Esophagus mucosa (tissue), 1 donor: ENCODE measurements at regions not wholly inside any gene's neighbourhood (a gene's known extent, or its start where the extent isn't known, plus 50 kb on each side); places are given as distances from the start of the nearest gene placed in this dataset.
A peak's percentile ranks its signal among the peaks of the same experiment; 100 is the strongest.
"Not testable (repeated sequence)": the region's sequence is repeated elsewhere in the genome, so short reads cannot be mapped to it uniquely, and the experiment has no call there.

Experiments
- ATAC-seq: fragments of 200-7000 bp; cut with Tn5 transposase; one replicate; pipeline ENCODE4 v1.9.1; 2020
- donor health status: DM: yes; HTN: yes; CAD: no.

- ATAC-seq = not testable (repeated sequence)
Observed at GRCh38 chr9:65393111-65393810, 108.3 kb upstream of the FOXD4L5 start.

- not testable (repeated sequence) for ATAC-seq
Observed at GRCh38 chr9:65392611-65393010, 107.6 kb upstream of the FOXD4L5 start.

DNA sequence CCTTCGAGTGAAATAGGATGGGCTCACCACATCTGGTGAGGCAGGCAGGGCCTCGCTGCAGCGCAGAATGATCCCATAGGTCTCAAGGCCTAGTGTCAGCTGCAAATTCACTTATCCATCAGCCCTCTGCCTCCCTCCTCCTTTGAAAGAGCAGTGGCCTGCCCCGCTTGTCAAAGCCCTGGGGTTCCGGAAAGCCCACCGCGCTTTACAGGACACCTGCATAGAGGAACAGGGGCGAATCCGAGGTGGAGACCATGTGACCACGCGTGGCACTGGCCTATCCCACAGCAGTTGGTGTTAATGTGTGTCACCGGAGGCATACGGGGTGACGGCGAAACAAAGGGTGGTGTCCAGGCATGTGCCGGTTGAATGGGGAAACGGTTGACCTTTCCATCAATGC, 104.7 kb upstream of the FOXD4L5 start:
- ATAC-seq = not testable (repeated sequence)

DNA sequence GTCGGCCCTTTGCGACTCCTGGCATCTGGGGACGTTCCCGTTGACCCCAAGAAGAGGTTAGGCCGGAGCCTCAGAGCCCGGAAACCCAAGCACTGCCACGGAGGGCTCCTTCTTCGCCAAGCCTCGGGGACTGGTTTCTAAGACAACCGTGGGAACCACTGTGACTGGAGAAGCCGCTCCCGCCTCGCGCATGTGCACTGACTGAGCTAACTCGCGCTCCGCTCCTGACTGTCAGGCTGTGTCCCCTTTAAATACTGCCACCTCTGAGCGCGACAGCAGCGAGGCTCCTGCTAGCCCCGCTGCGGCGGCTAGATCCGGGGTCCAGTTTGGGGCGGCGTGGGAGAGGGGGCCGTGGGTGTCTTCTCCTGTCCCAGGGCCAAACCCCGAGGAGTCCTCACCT, 104.2 kb upstream of the FOXD4L5 start:
- ATAC-seq = not testable (repeated sequence)

DNA sequence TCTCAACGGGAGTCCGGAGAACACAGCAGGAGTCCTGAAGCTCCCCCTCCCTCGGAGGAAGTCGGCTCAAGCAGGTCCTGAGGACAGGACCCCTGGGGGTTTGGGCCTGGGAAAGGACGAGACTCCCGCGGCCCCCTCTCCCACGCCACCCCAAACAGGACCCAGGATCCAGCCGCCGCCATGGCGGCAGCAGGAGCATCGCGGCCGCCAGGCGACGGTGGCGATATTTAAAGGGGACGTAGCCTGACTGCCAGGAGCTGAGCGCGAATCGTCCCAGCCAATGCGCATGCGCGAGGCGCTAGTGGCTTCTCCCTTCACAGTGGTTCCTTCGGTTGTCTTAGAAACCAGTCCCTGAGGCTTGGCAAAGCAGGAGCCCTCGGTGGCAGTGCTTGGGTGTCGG, 101.7 kb upstream of the FOXD4L5 start:
- ATAC-seq = peak; percentile 37

DNA sequence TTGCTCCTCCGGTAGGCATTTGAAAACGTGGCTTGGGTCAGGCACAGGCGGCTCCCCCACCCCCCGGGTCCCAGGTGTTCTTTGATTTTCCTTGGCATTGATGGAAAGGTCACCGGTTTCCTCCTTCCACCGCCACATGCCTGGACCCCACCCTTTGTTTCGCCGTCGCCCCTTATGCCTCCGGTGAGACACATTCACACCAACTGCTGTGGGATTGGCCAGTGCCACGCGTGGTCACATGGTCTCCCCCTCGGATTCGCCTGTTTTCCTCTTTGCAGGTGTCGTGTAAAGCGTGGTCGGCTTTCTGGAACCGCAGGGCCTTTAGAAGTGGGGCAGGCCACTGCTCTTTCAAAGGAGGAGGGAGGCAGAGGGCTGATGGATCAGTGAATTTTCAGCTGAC, 101.2 kb upstream of the FOXD4L5 start:
- ATAC-seq = not testable (repeated sequence)

- ATAC-seq = not testable (repeated sequence)
Observed at GRCh38 chr9:65385655-65386024, 100.6 kb upstream of the FOXD4L5 start.

DNA sequence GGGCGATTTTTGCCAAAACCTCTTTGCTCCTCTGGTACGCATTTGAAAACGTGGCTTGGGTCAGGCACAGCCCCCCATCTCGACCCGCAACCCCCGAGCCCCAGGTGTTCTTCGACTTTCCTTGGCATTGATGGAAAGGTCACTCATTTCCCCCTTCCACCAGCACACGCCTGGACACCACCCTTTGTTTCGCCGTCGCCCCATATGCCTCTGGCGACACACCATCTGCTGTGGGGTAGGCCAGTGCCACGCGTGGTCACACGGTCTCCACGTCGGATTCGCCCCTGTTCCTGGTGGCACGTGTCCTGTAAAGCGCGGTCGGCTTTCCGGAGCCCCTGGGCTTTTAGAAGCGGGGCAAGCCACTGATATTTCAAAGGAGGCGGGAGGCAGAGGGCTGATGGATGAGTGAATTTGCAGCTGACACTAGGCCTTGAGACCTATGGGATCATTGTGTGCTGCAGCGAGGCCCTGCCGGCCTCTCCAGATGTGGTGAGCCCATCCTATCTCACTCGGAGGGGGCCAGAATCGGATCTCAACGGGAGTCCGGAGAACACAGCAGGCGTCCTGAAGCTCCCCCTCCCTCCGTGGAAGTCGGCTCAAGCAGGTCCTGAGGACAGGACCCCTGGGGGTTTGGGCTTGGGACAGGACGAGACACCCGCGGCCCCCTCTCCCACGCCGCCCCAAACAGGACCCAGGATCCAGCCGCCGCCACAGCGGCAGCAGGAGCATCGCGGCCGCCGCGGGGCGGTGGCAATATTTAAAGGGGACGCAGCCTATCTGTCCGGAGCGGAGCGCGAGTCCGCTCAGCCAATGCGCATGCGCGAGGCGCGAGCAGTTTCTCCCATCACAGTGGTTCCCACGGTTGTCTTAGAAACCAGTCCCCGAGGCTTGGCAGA, 100.0 kb upstream of the FOXD4L5 start:
- not testable (repeated sequence) for ATAC-seq

DNA sequence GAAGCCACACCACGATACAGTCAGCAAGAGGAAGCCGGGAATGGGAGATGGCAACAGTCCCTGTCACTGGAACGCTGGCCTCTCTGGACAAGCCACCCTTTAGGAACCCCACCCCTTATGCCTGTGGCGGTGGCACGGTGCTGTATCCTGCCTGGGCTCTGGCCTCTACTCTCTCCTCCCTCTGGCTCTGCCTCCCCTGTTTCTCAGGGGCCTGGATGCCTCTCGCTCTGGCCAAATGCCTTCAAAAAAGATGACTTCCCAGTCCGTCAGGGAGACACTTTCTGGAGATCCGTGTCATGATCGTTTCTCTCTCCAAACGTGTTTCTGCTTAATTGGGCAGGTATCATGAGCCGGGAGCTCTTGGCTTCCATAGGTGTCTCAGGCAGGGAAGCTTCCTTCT, 99.1 kb upstream of the FOXD4L5 start:
- ATAC-seq = not testable (repeated sequence)

DNA sequence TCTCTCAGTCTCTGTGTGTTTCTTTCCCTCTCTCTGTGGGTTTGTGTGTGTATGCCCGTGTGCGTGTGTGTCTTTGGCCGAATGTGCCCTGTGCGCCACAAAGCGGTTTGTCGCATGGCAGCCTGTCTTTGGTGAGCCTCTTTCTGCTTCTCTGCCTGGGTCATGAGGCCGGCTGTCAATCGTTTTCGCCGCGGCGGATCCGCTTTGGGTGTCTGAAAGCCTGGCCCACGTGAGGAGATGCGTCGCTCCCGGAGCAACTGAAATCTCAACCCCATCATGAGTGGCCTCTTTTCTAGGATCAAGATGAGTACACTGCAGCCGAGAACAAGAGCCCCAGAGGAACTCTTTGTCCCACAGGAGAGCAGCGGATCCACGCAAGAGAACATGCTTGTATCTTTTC, 98.6 kb upstream of the FOXD4L5 start:
- ATAC-seq = not testable (repeated sequence)

- not testable (repeated sequence) for ATAC-seq
Observed at GRCh38 chr9:65382701-65383318, 97.8 kb upstream of the FOXD4L5 start.
